HG02588 (cell line): ENCODE measurements at regions not wholly inside any gene's neighbourhood (a gene's known extent, or its start where the extent isn't known, plus 50 kb on each side); places are given as distances from the start of the nearest gene placed in this dataset.

Experiments used
- ATAC-seq: cut with Tn5 transposase; IDR thresholded peaks from one replicate; pipeline ENCODE4 v1.9.1; 2021; ENCODE audit warnings: mild to moderate bottlenecking, moderate library complexity; ENCODE audit not compliant: unreplicated experiment

DNA sequence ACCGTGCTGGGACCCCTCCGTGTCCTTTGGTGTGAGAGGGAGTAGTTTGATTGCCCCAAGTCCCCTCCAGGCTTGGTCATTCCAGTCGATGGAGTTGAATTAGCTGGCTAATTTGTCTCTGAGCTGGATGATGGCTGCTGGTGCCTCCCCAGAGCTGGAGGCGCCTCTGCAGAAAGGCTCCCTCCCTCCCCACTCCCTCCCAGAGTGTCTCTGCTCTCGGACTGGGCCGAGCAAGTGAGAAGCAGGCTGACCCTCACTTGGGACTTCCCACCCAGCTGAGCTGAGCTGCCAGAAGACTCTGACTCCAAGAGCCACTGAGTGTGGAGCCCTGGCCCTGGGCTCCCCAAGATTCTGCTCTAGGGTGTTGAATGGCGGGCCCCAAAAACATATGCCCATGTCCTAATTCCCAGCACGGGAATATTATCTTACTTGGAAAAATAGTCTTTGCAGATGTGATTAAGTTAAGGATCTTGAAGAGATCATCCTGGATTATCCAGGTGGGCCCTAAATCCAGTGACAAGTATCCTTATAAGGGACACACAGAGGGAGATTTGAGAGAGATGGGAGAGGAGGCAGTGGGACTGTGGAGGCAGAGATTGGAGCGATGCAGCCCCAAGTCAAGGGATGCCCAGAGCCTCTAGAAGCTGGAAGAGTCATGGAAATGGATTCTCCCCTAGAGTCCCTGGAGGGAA lies 60.7 kb upstream of the TLE3 start:
- ATAC-seq: no peak

DNA sequence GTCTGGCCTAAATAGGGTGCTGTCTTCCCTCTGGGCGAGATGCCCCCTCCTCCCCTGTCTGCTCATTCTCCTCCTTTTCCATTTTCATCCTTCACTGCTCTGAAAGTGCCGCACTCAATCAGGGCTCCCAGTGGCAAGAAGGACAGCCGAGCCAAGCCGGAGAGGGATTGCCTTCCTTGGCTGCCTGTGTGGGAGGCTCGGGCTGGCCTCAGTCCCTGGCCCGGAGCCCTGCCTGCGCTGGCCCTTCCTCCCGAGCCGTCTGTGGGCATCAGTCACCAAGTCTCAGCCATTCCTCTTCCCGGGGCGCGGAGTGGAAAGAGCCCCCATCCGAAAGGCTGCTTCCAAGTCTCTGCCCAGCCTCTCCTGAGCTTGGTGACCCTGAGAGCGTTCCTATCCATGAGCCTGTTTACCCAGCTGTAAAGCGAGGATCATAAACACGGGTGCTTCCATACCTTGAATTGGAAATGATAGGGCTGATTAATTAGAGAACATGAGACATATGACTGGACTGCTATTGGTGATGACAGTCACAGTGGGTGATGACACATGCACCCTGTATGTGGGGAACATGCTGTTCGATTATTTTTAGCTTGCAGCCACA lies 59.1 kb upstream of the TLE3 start:
- no peak for ATAC-seq

DNA sequence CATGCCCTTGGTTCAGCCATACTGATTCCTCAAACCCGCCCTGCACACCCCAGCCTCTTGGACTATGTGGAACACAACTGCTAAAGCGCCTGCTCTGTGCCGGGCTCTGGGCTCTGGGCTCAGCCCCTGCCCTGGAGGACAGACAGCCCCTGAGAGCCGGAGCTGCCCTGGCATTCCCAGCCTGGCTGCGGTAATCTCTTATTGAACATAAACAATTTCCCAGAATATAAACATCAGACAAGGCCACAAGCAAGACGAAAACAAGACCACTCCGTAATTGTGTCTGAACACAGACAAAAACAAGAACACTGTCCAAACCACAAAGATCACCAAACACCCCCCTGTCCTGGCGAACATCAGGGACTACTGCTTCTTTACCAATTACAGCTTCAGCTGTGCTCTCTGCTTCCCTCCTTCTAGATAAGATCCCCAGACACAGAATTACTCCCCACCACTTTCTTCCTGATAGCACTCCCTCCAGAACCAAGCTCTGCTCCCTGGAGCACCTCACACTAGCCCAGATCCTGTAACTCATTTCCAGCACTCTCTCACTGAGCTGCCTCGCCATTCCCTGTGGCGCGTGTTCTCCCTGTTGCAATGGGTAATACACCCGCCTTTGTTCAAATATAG lies 57.1 kb upstream of the TLE3 start:
- no peak for ATAC-seq

DNA sequence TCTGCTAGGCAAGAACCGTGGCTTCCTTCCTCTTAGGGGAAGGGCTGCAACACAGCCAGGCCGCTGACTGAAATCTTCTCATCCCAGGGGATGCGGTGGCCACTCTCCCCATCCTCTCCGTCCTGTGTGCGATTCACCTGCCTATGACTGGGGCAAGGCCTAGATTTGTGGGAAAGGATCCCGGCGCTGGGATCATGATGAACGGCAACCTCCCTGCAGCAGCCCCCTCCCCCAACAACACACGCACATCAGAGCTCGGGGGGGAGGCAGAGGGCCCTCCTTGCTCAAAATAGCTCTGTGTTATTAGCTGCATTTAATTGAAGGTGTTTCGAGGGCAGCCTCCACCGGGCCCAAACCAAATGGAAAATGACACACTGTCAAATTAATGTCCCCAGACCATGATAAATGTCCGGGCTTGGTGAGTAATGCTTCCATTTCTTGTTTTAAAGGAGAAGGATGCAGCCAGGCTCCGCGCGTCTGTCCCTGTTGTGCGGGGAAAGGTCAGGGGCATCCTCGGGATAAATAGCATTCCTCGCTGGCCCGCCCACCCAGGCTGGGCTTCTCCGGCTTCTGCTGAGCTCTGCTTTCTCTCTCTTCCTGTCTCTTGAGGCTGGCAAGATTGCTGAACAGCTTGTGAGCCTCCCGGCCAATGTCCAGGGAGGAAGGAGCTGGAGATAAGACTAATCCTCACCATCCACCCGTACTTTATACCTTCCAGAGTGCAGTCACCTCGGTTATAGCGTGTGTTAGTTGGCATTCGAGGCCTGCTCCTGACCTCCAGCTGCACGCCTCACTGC lies 56.4 kb upstream of the TLE3 start:
- ATAC-seq: no peak

DNA sequence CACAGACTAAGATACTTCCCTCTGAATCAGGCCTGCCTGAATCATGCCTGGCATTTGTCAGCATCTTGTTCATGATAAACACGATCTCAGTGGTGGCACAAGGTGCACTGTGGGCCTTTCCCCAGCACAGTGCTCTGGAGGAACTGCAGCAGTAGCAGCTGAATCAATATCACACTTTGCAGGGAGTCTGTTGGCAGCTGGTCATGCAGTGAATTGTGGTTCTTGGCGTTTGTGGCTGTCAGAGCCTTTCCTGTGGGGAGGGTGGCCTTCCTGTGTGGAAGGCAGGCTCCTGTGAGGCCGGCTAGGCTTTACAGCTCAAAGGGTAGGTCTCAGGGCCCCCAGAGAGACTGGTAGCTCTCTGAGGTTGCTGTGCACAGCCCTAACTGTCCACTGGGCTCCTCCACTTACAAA lies 54.4 kb upstream of the TLE3 start:
- no peak for ATAC-seq

DNA sequence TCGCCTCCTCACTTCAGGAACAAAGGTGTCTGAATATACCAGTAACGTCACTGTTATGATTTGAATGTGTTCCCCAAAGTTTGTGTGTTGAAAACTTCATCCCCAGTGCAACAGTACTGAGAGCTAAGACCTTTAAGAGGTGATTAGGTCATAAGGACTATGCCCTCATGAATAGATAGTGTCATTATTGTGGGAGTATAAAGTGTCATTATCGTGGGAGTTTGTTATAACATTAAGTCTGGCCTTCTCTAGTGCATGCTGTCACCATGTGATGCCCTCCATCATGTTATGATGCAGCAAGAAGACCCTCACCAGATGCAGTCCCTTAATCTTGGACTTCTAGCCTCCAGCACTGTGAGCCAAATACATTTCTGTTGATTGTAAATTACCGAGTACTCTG lies 53.7 kb upstream of the TLE3 start:
- no peak for ATAC-seq

DNA sequence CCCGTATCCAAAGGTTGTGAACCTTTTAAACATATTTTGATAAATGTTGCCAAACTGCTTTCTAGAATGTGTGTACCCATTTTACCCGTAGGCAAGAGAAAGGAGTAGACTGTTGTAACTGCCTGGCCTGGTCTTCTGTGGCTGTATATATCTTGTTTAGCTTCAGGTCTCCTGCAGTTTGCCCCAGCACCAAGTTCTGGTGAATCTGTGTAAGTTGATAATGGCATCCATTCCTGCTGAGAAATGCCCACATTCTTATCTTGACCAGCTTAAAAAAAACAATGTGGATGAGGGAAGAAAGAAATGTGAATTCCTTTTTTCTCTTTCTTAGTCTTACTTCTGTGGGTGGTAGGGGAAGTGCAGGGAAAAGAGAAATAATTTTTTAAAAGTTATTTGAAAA lies 53.3 kb upstream of the TLE3 start:
- ATAC-seq: no peak

DNA sequence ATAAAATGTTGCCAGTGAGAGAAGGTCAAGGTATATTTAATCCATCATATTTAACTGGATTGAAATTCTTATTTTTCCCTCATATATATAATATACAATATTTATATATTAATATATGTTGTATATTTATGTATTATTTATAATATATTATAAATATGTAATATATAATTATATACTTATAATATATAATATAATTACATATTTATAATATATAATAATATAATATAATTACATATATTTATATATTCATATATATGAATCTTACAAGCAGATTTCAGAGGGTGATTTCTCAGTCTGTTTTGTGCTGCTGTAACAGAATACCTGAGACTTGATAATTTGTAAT lies 52.7 kb upstream of the TLE3 start:
- no peak for ATAC-seq

DNA sequence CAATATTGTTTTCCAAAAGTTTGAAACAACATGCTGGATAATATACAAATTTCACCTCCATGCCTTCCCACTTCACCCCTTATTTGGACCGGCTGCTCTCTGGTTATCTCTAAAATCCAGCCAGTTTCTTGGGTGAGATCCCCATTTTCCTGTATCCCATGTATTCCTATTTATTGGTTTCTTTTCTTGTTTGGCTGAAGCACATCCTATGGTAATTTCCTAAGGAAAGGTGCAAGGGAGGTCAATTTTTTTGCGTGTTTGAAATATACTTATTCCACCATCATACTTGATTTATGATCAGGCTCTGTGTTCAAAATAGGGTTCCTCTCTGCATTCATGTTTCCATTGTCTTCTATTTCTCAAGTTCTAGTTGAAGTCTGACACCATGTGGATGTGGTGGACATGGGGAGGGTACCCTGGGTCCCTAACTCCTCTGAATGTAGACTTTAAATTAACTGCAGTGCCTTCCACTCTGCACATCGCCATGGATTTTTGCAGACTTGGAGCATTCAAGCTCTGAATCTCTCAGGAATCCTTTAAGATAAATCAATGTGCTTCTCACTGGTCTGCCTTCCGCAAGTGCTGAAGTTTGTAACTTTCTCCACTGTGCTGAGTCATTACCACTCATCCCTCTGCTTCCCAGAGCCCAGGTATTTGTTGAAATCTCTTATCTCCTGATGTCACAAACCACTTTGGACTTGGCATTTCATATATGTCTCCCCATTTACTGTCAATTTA lies 52.1 kb upstream of the TLE3 start:
- ATAC-seq: no peak

DNA sequence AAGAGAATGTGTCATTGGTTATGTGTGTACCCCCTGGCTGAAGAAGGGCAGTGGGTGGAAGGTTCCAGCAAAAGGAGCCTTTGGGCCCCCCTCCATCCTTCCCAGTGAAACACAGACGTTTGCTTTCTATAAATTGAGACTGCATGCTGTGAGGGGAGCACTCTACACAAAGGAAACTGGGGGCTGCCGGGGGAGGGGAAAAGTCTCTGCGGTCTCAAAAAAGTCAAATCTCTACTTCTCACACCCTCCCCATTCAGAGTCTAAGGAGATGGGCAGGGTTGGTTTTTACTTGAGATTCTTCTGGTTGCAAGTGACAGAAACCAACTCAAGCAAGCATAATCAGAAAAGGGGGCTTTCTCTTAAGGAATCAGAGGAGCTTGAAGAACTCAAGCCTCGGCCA lies 50.1 kb upstream of the TLE3 start:
- no peak for ATAC-seq
